Fibroblast of lung (primary cell): ENCODE measurements at regions not wholly inside any gene's neighbourhood (a gene's known extent, or its start where the extent isn't known, plus 50 kb on each side); places are given as distances from the start of the nearest gene placed in this dataset.

ENCODE experiments used
- DNase-seq, 2 donors: peaks; one replicate each; pipeline versions ENCODE4 v3.0.0 to v3.0.0-alpha.2; 2010; ENCODE audit warnings: low read depth in 2 of 2
- H2AFZ ChIP-seq: 2 replicates; pipeline ENCODE4 v1.5.1; 2012; ENCODE audit warnings: low read length, control low read depth, inconsistent platforms
- H3K27ac ChIP-seq: 2 replicates; pipeline ENCODE4 v1.5.1; 2011; ENCODE audit warnings: low read length, control low read depth; ENCODE audit not compliant: insufficient read depth
- H3K27me3 ChIP-seq: 2 replicates; pipeline ENCODE4 v1.5.1; 2011; ENCODE audit warnings: mild to moderate bottlenecking, low read length; ENCODE audit not compliant: control insufficient read depth, insufficient read depth
- H3K36me3 ChIP-seq: 2 replicates; pipeline ENCODE4 v1.5.1; 2011; ENCODE audit warnings: low read length; ENCODE audit not compliant: control insufficient read depth, insufficient read depth
- H3K4me1 ChIP-seq: 2 replicates; pipeline ENCODE4 v1.5.1; 2011; ENCODE audit warnings: low read length; ENCODE audit not compliant: control insufficient read depth, insufficient read depth; ENCODE audit errors: extremely low read depth
- H3K4me2 ChIP-seq: 2 replicates; pipeline ENCODE4 v1.5.1; 2011; ENCODE audit warnings: low read length, control low read depth; ENCODE audit not compliant: insufficient read depth; ENCODE audit errors: extremely low read depth
- H3K4me3 ChIP-seq, 4 experiments: fragments of 200-600 bp in 1 of 4; sonication (generic) in 1 of 4; replicated peaks in 1 of 4; 2 replicates each; pipeline ENCODE4 v1.5.1; 2011 to 2016; ENCODE audit warnings: low read length in 4 of 4, low read depth in 3 of 4, mild to moderate bottlenecking in 3 of 4, control low read depth in 2 of 4, inconsistent platforms in 1 of 4, mixed read lengths in 1 of 4; ENCODE audit not compliant: insufficient read depth in 1 of 4; ENCODE audit errors: control extremely low read depth in 1 of 4
- H3K79me2 ChIP-seq: 2 replicates; pipeline ENCODE4 v1.5.1; 2012; ENCODE audit warnings: mild to moderate bottlenecking, low read length, inconsistent platforms; ENCODE audit not compliant: control insufficient read depth, insufficient read depth
- H3K9ac ChIP-seq: 2 replicates; pipeline ENCODE4 v1.5.1; 2011; ENCODE audit warnings: mild to moderate bottlenecking, low read length, control low read depth; ENCODE audit not compliant: insufficient read depth
- H3K9me3 ChIP-seq: 2 replicates; pipeline ENCODE4 v1.5.1; 2012; ENCODE audit warnings: low read depth, low read length; ENCODE audit not compliant: control insufficient read depth, insufficient read depth
- H4K20me1 ChIP-seq: 2 replicates; pipeline ENCODE4 v1.5.1; 2011; ENCODE audit warnings: low read length; ENCODE audit not compliant: control insufficient read depth, insufficient read depth; ENCODE audit errors: extremely low read depth
- EZH2 ChIP-seq: IDR thresholded peaks from 2 replicates; pipeline ENCODE4 v1.5.1; 2012; ENCODE audit warnings: low read length, control low read depth, mild to moderate bottlenecking; ENCODE audit errors: missing control alignments
- TF ChIP-seq, protein P1 (sequence below), 2 donors: IDR thresholded peaks in 1 of 2; conservative IDR thresholded peaks in 1 of 2; 1 replicate in 1 of 2; 2 replicates in 1 of 2; pipeline ENCODE4 v1.5.1; 2011 to 2012; ENCODE audit warnings: low read length in 2 of 2, control low read depth in 1 of 2, inconsistent platforms in 1 of 2, low read depth in 1 of 2, mild to moderate bottlenecking in 1 of 2

DNA sequence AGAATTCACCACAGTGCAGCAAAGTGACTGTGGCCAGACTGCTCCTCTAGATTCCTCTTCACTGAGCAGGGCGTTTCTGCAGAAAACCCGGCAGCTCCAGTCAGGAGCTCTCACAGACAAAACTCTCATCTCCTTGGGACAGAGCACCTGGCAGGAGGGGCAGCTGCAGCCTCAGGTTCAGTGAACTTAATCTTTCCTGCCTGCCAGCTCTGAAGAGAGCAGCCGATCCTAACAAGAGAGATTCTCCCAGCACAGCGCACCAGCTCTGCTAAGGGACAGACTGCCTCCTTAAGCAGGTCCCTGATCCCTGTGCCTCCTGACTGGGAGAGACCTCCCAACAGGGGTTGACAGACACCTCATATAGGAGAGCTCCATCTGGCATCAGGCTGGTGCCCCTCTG, 1065.5 kb downstream of the GRIK2 start:
- no peak overlapping the region for H3K9ac ChIP-seq

DNA sequence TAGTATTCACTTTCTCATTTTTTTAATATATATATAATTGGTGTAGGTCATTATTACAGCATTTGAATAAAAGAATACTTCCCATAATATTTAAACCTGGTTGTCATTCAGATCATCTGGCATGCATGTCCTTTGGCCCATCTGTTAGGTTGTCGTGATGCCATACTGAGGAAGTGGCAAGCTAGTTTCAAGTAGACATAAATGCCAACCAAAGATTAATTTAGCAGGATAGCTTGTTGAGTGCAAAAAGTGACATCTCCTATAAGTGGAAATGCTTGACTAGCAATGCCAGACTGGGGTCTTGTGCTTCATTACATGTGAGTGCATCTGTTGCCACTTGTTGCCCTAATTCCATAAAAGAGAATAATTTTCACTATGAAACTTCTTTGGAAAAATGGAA, 1044.7 kb downstream of the GRIK2 start:
- Histone ChIP-seq H2AFZ (no peak overlapping the region), H4K20me1 (no peaks in the 10 kb centered on the region), H3K4me3 (no peak overlapping the region), H3K4me1 (no peaks in the 10 kb centered on the region), H3K27ac (no peak overlapping the region), H3K9me3 (no peaks in the 10 kb centered on the region), H3K36me3 (no peaks in the 10 kb centered on the region), H3K27me3 (no peaks in the 10 kb centered on the region), H3K9ac (no peak overlapping the region), H3K4me2 (no peak overlapping the region), H3K79me2 (no peaks in the 10 kb centered on the region)
- DNase-seq, result no peak
- TF ChIP-seq, protein P1, sequence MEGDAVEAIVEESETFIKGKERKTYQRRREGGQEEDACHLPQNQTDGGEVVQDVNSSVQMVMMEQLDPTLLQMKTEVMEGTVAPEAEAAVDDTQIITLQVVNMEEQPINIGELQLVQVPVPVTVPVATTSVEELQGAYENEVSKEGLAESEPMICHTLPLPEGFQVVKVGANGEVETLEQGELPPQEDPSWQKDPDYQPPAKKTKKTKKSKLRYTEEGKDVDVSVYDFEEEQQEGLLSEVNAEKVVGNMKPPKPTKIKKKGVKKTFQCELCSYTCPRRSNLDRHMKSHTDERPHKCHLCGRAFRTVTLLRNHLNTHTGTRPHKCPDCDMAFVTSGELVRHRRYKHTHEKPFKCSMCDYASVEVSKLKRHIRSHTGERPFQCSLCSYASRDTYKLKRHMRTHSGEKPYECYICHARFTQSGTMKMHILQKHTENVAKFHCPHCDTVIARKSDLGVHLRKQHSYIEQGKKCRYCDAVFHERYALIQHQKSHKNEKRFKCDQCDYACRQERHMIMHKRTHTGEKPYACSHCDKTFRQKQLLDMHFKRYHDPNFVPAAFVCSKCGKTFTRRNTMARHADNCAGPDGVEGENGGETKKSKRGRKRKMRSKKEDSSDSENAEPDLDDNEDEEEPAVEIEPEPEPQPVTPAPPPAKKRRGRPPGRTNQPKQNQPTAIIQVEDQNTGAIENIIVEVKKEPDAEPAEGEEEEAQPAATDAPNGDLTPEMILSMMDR (conservative IDR thresholded peaks at IDR 0.05 in 1 of 2, IDR thresholded peaks at IDR 0.05 in 1 of 2; ENCODE audit: low read depth in 1 of 2, low read length in 2 of 2), result no peak
- no peak for TF ChIP-seq EZH2

More for the DNA sequence above, 1065.5 kb downstream of the GRIK2 start:
- Histone ChIP-seq H3K36me3 (no peaks in the 10 kb centered on the region), H3K4me3 (no peak overlapping the region), H3K79me2 (no peaks in the 10 kb centered on the region), H3K4me1 (no peaks in the 10 kb centered on the region), H4K20me1 (no peaks in the 10 kb centered on the region), H3K27ac (no peak overlapping the region), H3K9me3 (no peaks in the 10 kb centered on the region), H3K4me2 (no peak overlapping the region), H2AFZ (no peak overlapping the region), H3K27me3 (no peaks in the 10 kb centered on the region)
- DNase-seq, result no peak
- TF ChIP-seq, protein P1 (conservative IDR thresholded peaks at IDR 0.05 in 1 of 2, IDR thresholded peaks at IDR 0.05 in 1 of 2; ENCODE audit: low read depth in 1 of 2, low read length in 2 of 2), result no peak
- no peak for TF ChIP-seq EZH2

DNA sequence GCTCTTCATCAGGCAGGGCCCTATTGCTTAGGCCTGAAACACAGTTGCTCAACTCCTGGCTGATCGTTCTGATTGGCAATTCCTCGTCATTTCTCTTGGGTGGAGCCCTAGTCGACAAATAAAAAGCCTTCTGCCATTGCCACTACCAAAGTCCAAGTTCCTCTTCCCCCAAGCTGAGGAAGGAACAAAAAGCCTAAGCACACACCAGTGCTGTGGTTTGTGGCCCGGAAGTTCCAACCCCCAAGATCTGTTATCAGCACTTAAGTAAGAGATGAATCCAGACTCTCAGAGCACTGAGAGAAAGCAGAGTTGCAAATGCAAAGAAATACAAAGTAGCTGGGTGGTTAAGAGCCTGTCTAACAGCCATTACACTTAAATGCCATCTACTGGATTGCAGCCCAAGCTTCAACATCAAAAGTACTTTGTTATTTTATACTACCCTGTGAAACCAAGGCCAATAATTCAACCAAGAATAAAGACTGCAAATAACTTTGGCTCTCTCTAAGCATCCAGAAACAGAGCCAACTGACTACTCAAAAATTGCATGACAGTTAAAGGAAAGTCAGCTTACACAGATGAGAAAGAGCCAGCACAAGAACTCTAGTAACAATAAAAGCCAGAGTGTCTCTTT, 1024.0 kb downstream of the GRIK2 start:
- no peak for TF ChIP-seq EZH2
- TF ChIP-seq, protein P1 (conservative IDR thresholded peaks at IDR 0.05 in 1 of 2, IDR thresholded peaks at IDR 0.05 in 1 of 2; ENCODE audit: low read depth in 1 of 2, low read length in 2 of 2), result no peak
- H3K4me1 ChIP-seq, result no peaks in the 10 kb centered on the region
- H4K20me1 ChIP-seq, result no peaks in the 10 kb centered on the region
- no peak for DNase-seq
- no peaks in the 10 kb centered on the region for H3K79me2 ChIP-seq
- no peak overlapping the region for H3K4me3 ChIP-seq
- no peak overlapping the region for H2AFZ ChIP-seq
- H3K36me3 ChIP-seq, result no peaks in the 10 kb centered on the region
- no peak overlapping the region for H3K9ac ChIP-seq
- no peaks in the 10 kb centered on the region for H3K9me3 ChIP-seq
- no peaks in the 10 kb centered on the region for H3K27me3 ChIP-seq
- no peak overlapping the region for H3K4me2 ChIP-seq
- H3K27ac ChIP-seq, result no peak overlapping the region
